ENCODE measurements at regions not wholly inside any gene's neighbourhood (a gene's known extent, or its start where the extent isn't known, plus 50 kb on each side); places are given as distances from the start of the nearest gene placed in this dataset.

- TF ChIP-seq CTCF (IDR thresholded peaks at IDR 0.05) (no peak), EP300 (IDR thresholded peaks at IDR 0.05) (no peak), POLR2A (IDR thresholded peaks at IDR 0.05) (no peak), POLR2AphosphoS5 (IDR thresholded peaks at IDR 0.05) (no peak)
Observed at GRCh38 chr1:177346790-177347359, 176.1 kb downstream of the BRINP2 start.
